ENCODE measurements at regions not wholly inside any gene's neighbourhood (a gene's known extent, or its start where the extent isn't known, plus 50 kb on each side); places are given as distances from the start of the nearest gene placed in this dataset.

DNA sequence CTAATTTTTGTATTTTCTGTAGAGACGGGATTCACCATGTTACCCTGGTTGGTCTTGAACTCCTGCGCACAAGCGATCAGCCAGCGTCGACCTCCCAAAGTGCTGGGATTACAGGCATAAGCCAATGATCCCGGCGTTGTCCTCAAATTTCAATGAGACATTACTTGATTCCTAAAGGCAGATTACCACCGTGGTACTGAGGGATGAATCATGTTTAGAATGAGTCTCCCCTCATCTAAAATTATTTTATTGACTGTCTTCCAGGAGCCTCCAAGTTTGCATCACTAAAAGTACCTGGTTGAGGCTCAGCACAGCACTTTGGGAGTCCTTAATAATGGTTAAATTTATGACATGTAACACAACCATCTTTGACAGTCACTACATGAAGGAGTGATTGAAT is 142.2 kb upstream of the AKR1E2 start:
- TF ChIP-seq CREB1 (IDR thresholded peaks at IDR 0.05) (no peak), CREB1 (CRISPR knock-in tag; IDR thresholded peaks at IDR 0.05) (no peak), CHCHD3 (CRISPR knock-in tag; IDR thresholded peaks at IDR 0.05) (no peak), MYC (IDR thresholded peaks at IDR 0.05; ENCODE audit: low read depth, low read length) (no peak), MYC (CRISPR knock-in tag; IDR thresholded peaks at IDR 0.05; ENCODE audit: borderline replicate concordance, low read depth) (no peak), EZH2 (IDR thresholded peaks at IDR 0.05; ENCODE audit: borderline replicate concordance, low read depth, low read length) (no peak), RAD21 (CRISPR knock-in tag; conservative IDR thresholded peaks at IDR 0.05 in 1 of 2, IDR thresholded peaks at IDR 0.05 in 1 of 2) (no peak)

All from K562 (cell line).